Activated CD4-positive, alpha-beta T cell treated with anti-CD3 and anti-CD28 coated beads for 24 hours (primary cell): ENCODE measurements at regions not wholly inside any gene's neighbourhood (a gene's known extent, or its start where the extent isn't known, plus 50 kb on each side); places are given as distances from the start of the nearest gene placed in this dataset.

Source experiments
- DNase-seq, 2 donors: peaks; one replicate each; pipeline ENCODE4 v3.0.0-alpha.2; 2020; ENCODE audit warnings: low read depth in 2 of 2

DNA sequence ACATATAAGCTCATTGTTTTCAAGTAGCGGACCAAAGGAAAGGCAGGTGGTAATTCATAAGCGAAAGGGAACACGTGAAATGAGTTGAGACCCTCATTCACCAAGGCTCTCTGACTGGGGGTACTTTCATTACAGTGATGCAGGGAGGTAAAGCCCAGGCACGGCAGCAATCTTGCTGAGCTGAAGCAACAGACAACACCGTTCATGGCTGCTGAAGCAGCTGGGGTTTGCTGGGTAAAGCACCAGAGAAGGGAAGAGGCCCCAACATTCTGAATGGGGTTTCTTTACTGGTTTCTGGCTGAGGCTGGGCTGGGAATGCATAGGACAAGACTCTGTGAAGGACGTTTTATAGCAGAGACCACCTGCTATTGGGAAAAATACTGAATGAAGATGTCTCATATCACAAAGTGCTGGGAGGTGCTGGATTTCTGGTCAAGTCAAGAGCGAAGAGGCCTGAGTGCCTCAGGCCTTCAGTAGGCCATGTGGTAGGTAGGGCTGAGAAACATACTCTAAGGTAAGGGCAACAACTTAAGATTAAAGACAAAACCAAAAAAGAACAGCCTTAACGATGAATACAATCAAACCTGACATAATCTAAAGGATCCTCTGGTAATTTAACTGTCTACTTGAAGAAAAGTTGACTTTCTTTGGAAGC lies 324.7 kb upstream of the PIK3C3 start:
- no peak for DNase-seq

DNA sequence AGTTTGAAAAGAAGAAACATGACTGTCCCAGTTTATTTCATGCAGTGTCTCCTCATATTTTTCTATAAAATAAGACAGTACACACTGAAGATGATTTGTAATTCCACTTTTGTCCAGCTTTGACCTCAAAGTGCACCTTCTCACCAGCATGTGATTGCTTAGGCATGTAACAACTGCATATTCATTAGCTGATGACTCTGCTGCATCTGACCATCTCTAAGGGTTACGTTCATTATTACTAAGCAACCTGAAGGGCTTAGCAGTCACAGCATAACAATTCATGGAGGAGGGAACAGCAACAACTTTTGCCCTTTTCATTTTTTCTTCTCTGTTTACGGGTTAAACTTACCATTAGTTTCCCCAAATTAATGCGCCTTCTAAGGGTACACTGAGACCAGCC lies 330.6 kb upstream of the PIK3C3 start:
- no peak for DNase-seq

DNA sequence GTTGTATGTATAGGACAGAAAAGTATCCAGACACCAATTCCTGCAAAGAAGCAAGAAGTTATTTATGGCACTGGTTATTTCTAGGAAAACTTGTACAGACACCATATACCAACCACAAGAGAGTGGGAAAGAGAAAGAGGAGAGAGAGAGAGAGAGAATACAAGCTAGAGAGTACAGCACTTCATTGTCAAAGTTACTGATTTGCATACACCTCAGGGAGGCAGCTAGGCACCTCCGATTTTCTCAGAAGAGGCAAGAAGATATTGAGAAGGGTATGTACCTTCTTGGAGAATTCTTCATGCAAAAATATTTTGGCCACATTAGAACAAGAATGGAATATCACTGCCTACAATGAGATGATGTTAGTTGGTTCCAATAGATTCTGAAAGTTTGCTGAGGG lies 333.9 kb upstream of the PIK3C3 start:
- no peak for DNase-seq

DNA sequence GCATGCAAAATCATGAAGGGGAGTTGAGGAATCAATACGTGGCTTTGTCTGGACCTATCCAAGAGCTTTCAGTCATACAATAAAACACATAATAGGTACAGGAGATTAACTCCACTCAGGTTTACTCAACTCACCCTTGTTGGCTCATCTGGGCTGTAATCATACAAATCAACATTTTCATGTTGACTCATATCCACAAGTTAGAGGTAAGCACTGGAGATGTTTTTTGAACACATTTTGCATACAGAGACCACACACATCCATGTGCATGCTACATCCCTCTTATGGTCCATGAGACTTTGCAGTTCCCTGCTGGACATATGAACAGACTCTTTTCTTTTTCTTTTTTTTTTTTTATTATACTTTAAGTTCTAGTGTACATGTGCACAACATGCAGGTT lies 336.9 kb upstream of the PIK3C3 start:
- DNase-seq, result no peak

DNA sequence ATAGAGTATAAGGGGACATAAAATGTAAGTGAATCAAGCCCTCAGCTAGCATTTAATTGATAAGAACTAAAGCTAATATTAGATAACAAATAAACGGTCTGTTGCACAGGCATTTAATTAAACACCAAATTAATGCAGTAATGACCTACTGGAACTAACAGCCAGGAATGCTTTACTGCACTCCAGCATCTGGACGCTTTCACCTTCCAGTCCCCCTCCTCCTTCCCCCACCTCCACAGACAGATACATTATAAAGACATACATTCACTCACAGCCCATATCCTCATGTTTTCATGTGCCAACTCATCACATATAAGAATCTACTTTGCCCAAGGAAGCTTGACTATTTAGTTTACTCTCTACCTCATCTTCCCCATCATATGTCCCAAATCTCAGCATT lies 337.4 kb upstream of the PIK3C3 start:
- no peak for DNase-seq

DNA sequence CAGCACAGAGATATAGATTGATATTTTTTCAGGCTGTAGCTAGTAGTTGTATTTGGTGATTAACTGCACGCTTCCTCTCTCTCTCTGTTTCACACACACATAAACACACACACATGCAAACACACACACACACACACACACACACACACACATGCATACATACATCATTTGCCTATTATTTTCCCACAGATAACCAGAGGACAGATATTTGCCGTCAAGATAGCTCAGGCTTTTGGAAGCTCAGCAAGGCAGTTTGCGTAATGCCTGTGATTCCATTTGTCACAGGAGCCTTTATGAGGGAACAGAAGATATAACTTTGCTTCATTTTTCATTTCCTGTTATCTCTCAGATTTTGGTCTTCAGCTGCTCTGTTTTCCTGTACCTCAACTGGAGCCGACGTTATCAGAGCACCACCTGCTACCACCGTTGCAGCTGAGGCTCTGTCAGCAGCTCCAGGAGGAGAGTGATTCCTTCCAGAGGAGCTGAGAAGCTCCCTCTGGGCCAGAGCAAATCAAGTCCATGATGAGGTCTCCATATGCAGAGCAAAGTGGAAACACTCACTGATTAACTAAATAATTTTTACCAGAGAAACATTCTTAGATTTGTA lies 341.9 kb upstream of the PIK3C3 start:
- no peak for DNase-seq

DNA sequence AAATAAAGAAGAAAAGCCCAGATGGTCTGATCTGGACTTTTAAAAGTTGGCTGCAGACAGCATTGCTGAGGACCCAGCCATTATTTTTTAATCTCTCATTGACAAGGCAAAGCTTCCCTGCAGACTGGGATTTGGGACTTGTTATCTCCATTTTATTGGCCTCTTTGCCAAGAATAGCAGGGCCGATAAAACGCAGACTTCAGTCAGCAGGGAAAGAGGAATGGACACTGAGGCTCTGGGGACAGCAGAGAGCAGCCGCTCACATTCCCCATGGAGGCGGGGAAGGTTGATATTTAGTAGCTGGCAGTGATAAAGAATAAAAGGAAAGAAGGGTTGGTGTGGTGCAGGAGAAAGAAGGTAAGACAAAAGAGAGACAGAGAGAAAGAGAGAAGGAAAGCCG lies 350.1 kb upstream of the PIK3C3 start:
- no peak for DNase-seq

DNA sequence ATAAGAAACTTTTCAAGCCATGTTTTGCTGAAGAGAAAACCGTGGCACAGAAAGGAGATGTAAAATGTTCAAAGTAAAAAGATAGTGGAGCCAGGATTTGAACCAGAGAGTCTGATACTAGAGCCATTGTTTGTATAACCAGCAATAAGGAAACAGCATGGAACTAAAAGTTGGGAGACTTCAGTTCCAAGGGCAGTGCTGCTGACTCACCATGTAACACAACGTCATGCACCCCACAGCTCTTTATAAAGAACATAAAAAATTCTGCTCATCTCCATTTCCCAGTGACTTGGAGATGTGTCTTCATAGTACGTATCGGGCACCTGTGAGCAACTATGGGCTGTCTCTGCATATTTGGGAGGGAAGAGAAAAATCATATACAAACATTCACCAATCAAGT lies 353.0 kb upstream of the PIK3C3 start:
- DNase-seq, result no peak

DNA sequence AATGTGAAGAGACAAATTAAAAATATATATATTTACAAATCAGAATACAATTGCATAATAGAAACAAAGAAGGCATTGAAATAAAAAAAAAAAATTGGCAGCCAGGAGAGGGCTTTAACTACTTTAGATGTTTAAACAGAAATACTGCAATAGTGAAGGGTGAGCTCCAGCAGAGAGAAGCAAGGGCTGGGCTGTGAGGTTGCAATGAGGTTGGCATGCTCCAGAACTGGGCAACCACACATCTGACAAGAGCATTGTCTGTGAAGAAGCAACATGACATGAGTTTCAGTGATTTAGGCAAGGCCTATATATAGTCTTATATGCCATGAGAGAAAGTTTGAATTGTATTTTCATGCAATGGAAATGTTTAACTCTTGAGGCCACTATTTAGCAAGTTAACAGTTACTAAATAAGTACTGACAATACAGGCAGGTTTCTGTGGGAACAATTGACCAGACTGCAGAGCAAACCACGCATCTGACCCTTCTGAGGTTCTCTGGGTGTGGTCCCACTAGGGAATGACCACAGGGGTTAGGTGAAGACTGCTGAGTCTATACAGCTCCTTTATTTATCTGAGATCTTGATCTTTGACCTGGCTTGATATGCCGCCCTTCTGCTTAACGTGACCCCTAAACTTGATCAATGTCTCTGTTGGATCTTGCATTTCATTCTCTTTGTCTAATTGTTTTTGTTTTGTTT lies 354.2 kb upstream of the PIK3C3 start:
- no peak for DNase-seq

DNA sequence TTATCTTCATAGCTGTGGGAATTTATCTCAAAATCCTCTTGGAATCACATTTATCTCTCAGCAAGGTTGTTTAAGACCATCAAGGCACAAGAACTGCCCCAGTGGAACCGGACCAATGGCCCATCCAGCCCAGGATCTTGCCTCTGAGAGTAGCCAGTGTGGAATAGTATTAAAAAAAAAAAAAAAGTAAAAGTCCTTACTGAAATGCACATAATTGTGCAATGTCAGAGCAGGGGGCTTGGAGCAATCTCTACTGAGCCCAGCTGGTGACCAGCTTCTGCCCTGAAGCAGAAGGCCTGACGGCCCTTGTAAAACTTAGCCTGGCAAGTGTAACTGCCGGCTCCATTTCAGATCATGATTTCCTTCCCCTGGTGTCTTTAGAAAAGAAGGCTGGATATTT lies 355.6 kb upstream of the PIK3C3 start:
- DNase-seq, result no peak

DNA sequence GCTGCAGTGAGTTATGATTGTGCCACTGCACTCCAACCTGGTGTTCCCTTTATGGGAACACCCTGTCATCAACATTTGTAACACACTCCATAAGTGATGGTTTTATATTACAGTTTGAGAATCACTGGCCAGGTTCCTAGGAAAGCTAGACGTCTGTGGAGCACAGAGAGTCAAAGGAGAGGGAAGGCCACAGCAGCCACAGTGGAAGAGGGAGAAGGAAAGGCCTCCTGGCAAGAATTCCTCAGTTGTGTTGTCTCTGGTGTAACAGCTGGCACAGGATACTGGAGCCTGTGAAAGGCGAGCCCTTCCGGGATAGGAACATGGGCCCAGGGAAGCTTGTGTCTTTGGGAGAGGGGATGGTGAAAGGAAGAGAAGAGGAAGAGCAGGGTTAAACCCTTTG lies 360.5 kb upstream of the PIK3C3 start:
- DNase-seq, result no peak

DNA sequence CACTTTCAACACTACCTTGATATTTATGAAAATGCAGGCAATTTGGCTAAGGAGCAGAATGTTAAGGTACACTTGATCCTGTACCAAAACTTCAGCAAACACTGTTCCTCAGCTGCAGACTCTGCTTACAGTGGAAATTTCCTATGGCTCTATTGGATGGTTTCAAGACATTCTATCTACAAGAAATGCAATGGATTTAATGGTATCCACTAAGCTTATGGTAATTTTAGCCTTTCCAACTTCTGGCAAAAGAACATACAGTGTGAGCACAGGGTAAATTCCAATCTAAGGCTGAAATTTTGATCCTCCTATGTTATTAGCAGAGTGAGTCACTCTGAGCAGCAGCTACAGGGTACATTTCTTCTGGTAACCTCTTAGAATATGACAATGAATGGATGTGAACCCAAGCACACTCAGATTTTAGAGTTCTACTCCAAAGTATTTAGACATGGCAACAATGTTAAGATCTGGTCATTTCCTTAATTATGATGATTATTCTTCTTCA lies 361.8 kb upstream of the PIK3C3 start:
- no peak for DNase-seq

DNA sequence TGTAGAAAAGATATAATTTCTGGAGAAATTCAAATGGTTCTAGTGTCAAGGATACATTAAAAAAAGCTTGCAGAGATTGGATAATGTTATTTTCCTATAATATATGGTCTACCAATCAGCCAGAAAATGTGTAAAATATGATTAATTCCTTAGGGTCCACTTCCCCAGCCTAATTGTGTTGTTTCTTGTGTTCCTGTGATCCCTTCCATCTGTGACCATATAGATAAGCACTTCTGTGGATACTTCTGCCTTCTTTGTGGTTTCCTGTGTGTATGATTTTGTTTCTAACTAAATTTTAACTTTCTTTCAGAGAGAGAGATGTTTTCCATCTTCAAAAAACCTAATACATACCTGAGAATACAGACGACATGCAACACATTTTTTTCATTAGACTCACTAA lies 367.1 kb upstream of the PIK3C3 start:
- DNase-seq, result no peak

DNA sequence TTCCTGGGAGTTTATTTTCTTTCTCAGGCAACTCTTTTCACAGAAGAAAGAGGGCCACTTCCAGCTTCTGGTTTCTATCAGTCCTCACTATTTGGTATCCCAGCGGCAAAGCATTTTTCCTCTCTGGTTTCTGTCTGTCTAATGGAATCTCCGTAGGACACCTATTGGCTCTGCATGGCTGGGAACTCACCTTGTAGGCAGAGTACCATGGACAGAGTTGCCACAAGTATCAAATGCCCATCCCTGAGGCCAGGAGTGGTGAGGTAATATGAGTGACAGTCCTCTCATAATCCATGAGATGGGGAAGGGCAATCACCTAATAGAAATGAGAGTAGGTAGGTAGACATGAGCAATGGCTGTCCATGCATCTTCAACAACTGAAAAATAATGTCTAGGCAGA lies 369.5 kb upstream of the PIK3C3 start:
- no peak for DNase-seq

DNA sequence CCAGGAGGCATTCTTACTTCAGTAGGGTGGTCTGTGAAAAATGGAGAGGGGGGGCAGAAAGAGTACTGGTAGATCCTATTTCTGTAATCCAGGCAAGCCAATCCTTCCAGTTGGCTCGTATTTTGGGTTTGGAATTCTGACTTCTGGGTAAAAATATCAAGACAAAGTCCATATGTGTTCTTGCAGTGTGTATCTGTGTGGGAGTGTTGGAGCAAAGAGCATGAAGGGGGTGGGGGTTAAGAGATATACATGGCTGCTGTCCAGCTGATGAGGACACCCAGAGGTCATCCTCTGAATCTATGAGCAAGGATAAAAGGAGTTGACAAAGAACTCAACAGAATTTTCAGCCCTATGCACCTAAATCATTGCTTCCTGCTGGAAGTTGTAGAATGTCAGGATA lies 375.8 kb upstream of the PIK3C3 start:
- no peak for DNase-seq

DNA sequence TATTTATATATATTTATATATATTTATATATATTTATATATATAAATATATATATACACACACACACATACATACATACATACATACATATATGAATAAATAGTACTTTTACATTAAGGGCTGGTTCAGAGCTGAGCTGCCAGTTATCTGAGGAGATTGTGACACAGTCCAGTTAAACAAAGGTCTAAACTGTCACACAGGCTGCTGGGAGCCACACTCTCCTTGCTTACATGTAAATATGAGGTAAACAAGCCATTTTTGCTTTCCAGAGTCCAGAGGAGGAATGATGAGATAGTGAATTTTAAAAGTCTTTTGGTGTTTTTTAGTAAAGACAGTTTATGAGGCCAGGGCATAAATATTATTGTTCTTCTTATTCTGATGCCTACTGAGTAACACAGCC lies 377.5 kb upstream of the PIK3C3 start:
- no peak for DNase-seq

DNA sequence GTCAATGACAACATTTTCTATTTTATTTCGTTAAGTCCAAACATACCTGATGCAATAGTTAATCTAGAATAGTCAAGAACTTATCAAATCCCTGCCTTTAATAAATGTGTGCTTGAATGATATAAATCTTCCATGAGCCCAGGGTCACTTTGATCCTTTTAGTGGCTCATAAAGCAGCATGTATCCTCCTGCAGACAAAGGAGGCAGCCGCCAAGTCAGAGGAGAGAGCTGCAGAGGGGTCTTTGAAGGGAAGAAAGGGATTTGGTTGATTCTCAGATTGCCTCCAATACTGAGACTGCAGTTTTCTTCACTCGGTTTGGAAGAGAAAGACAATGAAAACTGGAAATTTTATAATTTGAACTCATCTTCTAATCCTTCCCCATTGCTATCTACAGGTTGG lies 378.4 kb upstream of the PIK3C3 start:
- DNase-seq, result no peak

DNA sequence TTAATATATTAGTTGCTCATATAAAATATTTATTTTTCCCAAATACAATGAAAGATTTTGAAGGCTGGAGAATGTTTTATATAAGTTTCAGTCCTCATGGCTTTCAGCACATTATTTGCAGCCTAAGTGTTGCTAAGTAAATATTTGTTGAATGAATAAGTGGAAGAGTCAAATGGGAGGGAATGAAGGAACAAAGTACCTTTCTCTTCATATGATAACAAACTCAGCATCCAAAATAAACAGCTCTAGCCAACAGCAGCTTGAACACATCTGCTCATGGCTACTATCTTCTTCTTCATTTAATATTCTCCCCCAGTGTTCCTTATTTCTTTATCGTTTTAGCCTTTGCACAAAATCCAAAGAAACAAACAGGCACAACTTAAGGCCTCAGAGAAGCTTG lies 385.2 kb upstream of the PIK3C3 start:
- no peak for DNase-seq

DNA sequence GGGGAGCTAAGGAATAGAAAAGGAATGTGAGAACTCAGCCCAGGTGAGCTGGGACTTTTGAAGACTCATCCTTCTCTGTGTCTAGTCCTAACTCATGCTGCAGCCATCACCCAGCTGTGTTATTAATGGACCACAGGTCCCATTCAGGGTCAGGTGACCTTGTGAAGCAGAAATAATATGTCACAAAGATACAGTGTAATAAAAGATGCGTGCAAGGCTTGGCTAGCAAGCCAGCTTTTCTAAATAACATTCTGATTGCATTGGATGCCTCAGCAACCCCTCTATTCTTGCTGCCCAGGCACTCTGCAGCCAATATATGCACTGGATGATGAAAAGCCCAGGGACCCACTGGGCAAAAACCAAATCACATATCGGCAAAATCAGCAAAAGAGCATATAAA lies 393.1 kb upstream of the PIK3C3 start:
- no peak for DNase-seq

DNA sequence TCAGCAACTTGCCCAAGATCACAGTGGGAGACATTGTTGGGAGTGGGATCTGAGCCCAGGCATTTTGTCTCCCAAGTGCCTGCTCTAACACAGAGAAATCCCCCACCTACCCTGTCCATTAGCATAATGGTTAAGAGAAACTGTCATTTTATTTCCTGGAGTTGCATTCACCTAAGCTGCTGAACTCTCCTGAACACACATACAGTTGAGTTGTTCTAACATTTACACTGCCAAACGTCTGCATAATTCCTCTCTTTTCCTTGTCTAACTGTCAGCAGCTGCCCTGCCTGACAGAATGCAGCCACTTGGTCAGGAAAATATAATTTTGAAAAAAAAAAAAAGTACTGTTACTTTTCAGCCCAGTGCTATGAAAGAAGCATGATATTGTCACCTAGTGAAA lies 396.3 kb upstream of the PIK3C3 start:
- no peak for DNase-seq

DNA sequence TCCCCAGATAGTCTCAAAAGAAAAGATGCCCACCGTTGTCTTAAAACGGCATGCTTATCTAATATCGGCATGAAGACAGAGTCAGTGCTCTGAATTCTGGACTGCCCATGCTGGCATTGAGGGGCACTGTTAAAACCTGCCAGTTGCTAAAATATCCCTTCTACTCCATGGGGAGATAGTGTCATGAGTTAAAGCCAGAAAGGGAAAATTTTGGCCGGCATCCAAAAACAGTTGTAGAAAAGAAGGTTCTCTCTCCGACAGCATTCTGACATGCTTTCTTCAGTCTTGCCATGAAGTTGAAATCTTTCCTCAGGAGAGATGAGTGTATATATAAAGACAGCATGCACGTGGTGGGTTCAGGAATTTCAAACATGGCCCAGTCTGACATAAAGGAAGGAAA lies 401.3 kb upstream of the PIK3C3 start:
- DNase-seq, result no peak

DNA sequence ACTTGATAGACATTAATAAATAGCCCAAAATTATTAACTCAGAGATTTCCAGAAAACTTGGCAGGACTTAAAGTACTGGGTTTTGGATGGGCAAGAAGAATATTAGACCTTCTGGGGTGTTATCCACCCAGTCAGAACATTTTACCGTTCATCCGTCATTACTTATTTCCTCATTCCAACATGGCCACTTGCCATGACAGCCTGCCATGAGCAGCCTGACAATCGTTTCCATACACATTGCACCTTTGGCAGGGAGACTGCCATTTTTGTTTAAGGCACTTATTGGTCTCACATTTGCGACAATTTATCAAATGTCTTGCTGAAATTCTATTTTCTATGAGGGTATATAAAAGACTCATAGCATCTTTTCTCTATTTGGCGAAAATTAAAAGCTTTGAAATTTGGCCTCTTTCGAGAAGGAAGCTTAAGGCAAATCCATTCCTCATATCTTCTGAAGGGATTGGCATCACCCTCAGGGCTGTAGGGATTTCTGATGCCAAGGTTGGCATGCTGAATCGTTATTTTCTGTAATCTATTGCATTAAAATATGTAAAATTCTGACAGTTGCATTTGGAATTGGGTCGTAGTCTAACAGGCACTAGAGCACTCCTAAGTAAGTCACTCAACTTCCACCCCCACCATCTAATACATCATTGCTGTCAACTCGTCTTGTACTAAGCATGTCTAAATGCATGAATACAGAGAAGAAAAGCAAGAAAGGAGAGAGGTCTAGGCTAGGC lies 406.3 kb upstream of the PIK3C3 start:
- no peak for DNase-seq
